ENCODE measurements at regions not wholly inside any gene's neighbourhood (a gene's known extent, or its start where the extent isn't known, plus 50 kb on each side); places are given as distances from the start of the nearest gene placed in this dataset.

DNA sequence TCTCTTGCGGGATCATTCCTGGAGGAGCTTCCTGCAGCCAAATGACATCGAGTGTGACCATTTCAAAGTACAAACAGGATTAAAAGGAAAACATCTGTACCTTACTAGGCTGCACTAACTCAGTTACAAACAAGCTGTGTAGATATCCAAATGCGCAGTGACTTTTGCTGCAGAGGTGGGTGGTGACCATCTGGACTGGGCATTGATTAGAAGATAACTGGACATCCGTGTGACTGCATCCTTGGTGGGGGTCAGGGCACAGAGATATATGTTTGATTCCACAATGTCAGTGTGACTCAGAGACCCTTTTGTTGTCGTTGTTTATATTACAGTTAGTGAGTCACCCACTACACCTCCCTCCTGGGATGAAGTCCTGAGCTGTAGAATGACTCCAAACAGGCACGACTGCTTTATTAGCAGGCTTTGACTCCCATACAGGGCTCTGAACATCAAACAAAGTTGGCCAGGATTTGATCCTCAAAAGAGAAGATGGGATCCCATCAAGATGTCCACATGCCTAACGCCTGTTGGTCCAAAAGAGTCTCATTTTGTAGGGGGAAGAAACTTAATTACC is 56.7 kb upstream of the SDK1 start:
- TF ChIP-seq, protein P1, sequence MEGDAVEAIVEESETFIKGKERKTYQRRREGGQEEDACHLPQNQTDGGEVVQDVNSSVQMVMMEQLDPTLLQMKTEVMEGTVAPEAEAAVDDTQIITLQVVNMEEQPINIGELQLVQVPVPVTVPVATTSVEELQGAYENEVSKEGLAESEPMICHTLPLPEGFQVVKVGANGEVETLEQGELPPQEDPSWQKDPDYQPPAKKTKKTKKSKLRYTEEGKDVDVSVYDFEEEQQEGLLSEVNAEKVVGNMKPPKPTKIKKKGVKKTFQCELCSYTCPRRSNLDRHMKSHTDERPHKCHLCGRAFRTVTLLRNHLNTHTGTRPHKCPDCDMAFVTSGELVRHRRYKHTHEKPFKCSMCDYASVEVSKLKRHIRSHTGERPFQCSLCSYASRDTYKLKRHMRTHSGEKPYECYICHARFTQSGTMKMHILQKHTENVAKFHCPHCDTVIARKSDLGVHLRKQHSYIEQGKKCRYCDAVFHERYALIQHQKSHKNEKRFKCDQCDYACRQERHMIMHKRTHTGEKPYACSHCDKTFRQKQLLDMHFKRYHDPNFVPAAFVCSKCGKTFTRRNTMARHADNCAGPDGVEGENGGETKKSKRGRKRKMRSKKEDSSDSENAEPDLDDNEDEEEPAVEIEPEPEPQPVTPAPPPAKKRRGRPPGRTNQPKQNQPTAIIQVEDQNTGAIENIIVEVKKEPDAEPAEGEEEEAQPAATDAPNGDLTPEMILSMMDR (IDR thresholded peaks at IDR 0.05), result no peak
- TF ChIP-seq RAD21 (IDR thresholded peaks at IDR 0.05; ENCODE audit: low read length) (peak; percentile 30; the same call in 1 of the 2 replicates), TAF1 (IDR thresholded peaks at IDR 0.05; ENCODE audit: borderline replicate concordance, low read depth, low read length) (no peak), NFIC (IDR thresholded peaks at IDR 0.05; ENCODE audit: borderline replicate concordance) (no peak)
- TF ChIP-seq, protein P2, sequence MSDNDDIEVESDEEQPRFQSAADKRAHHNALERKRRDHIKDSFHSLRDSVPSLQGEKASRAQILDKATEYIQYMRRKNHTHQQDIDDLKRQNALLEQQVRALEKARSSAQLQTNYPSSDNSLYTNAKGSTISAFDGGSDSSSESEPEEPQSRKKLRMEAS (IDR thresholded peaks at IDR 0.05; ENCODE audit: low read depth), result no peak
